Pancreas (tissue), 10 donors: ENCODE measurements at regions not wholly inside any gene's neighbourhood (a gene's known extent, or its start where the extent isn't known, plus 50 kb on each side); places are given as distances from the start of the nearest gene placed in this dataset.

Experiments used
- ATAC-seq, 4 donors: fragments of 200-7000 bp; cut with Tn5 transposase; one replicate each; pipeline versions ENCODE4 v1.8.0 to v1.9.1; 2020; ENCODE audit warnings: mild to moderate bottlenecking in 4 of 4, moderate library complexity in 4 of 4
- DNase-seq, 6 donors: peaks; one replicate each; pipeline ENCODE4 v3.0.0-alpha.2; 2020
- FAIRE-seq: peaks from 2 replicates; lab custom pipeline; 2012; peaks lifted over from hg19 to GRCh38; lab: Jason Lieb, UNC
- H3K27ac ChIP-seq, 4 donors: fragments of 200-600 bp; sonication (generic); 1 replicate in 3 of 4; 2 replicates in 1 of 4; pipeline versions ENCODE4 v1.5.0 to v1.8.0; 2020
- H3K27me3 ChIP-seq, 4 donors: fragments of 200-600 bp; one replicate each; pipeline ENCODE4 v1.8.0; 2021
- H3K36me3 ChIP-seq, 3 donors: fragments of 200-600 bp; sonication (generic) in 1 of 3; one replicate each; pipeline versions ENCODE4 v1.5.0 to v1.8.0; 2020 to 2021
- H3K4me1 ChIP-seq, 3 donors: fragments of 200-600 bp; one replicate each; pipeline ENCODE4 v1.8.0; 2021
- H3K4me3 ChIP-seq, 4 donors: fragments of 200-600 bp; sonication (generic) in 2 of 4; one replicate each; pipeline versions ENCODE4 v1.5.0 to v1.8.0; 2020 to 2021
- H3K9me3 ChIP-seq, 4 donors: fragments of 200-600 bp; one replicate each; pipeline ENCODE4 v1.8.0; 2021
- CTCF ChIP-seq, 4 donors: fragments of 200-600 bp; sonication (generic) in 3 of 4; IDR thresholded peaks; one replicate each; pipeline versions ENCODE4 v1.5.0 to v1.8.0; 2021; ENCODE audit warnings: antibody characterized with exemption in 4 of 4
- WGBS, 2 donors: extraction: QIAGEN DNeasy Blood & Tissue Kit; methylation state at CpG; one replicate each; pipeline ENCODE4 v1.1.7; 2013; 5-methylcytosine and 5-hydroxymethylcytosine counted together
- intact Hi-C, 3 donors: fragments of 100-400 bp; cut with DNase I; formaldehyde crosslinking; loops; one replicate each; pipeline versions ENCODE4 v1.11.1 to v1.14.2; 2022
- donor health status: healthy with polysubstance abuse.
- donor health status: DM: no; HTN: no; CAD: no; lungs with moderate emphysema.
- donor health status: DM: no; HTN: no; CAD: no.
- donor health status: control.
- donor health status: control.
- donor health status: Bipolar disorder and iron deficiency.
- donor health status: DM: yes; HTN: yes; CAD: no.
- donor health status: DM: no; HTN: no; CAD: no.
- donor health status: DM: no; HTN: no; CAD: no.
- donor health status: DM: yes; HTN: yes; CAD: no.

DNA sequence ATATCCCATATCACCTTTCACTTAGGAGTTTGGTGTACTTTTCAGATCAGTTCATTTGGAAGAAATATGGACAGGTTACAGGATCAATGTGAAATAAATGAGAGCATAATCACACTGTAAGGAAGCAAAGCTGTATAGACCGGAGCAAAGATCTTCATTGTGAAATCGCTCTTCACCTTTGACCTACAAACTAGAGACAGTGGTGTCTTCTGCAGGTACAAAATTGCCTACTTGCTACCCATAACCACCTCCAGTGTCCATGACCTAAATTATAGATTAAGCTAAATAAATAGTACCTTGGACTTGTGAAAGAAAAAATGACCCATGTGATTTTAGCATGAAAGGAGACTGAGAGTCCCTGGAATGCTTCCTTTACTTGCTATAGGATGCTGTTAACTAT is 379.5 kb upstream of the SUCLG2 start:
- H3K27ac ChIP-seq: no peak overlapping the region
- H3K4me3 ChIP-seq: no peak overlapping the region
- H3K36me3 ChIP-seq: no peaks in the 10 kb centered on the region
- H3K9me3 ChIP-seq: no peaks in the 10 kb centered on the region
- H3K4me1 ChIP-seq: no peaks in the 10 kb centered on the region
- WGBS, 2 donors: 78 to 85% methylated on average over 2 of the region's 2 CpGs
- ATAC-seq (no peak), FAIRE-seq (no peak), DNase-seq (no peak)
- H3K27me3 ChIP-seq: no peaks in the 10 kb centered on the region
- intact Hi-C loops: no loop called here
- no peak for TF ChIP-seq CTCF (IDR thresholded peaks at IDR 0.05)

GRCh38 chr3:68032209-68032608 is 377.8 kb upstream of the SUCLG2 start:
- intact Hi-C loops: no loop called here

GRCh38 chr3:68025189-68025588 is 370.8 kb upstream of the SUCLG2 start:
- no peak for DNase-seq
- H3K27me3 ChIP-seq: no peaks in the 10 kb centered on the region
- H3K4me1 ChIP-seq: no peaks in the 10 kb centered on the region
- H3K27ac ChIP-seq: no peak overlapping the region
- 72 to 89% methylated on average over 2 of the region's 2 CpGs for WGBS, 2 donors
- H3K36me3 ChIP-seq: no peaks in the 10 kb centered on the region
- H3K4me3 ChIP-seq: no peak overlapping the region
- TF ChIP-seq CTCF (IDR thresholded peaks at IDR 0.05): no peak
- ATAC-seq: no peak
- FAIRE-seq: no peak
- no peaks in the 10 kb centered on the region for H3K9me3 ChIP-seq
- intact Hi-C loops: no loop called here

More at GRCh38 chr3:68032209-68032608, 377.8 kb upstream of the SUCLG2 start:
- Histone ChIP-seq H3K27me3 (no peaks in the 10 kb centered on the region), H3K9me3 (no peaks in the 10 kb centered on the region), H3K27ac (no peak overlapping the region), H3K36me3 (no peaks in the 10 kb centered on the region), H3K4me3 (no peak overlapping the region), H3K4me1 (no peaks in the 10 kb centered on the region)
- TF ChIP-seq CTCF (IDR thresholded peaks at IDR 0.05): no peak
- ATAC-seq (no peak), FAIRE-seq (no peak), DNase-seq (no peak)

DNA sequence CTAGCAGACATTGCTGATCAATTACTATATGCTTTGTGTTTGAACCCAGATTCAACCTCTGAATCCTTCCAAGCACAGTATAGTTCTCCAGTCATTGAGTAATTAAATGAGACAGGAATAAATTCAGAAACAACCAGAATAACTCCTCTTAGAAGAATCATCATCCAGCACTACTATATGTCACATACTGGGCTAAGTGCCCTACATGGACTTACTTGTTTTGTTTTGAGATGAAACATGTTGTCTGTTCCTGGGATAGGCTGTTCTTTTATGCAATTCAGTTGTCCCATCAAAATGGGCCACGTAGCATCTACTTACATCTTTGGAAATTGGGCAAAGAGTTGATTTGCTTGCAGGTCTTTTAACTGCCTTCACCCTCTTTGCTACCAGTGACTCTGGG is 365.5 kb upstream of the SUCLG2 start:
- H3K4me1 ChIP-seq: no peaks in the 10 kb centered on the region
- no peaks in the 10 kb centered on the region for H3K9me3 ChIP-seq
- no peak for FAIRE-seq
- no peak overlapping the region for H3K27ac ChIP-seq
- H3K27me3 ChIP-seq: no peaks in the 10 kb centered on the region
- 73 to 88% methylated on average over 1 of the region's 1 CpG for WGBS, 2 donors
- no peak overlapping the region for H3K4me3 ChIP-seq
- no peak for TF ChIP-seq CTCF (IDR thresholded peaks at IDR 0.05)
- ATAC-seq: no peak
- no peak for DNase-seq
- intact Hi-C loops: no loop called here
- no peaks in the 10 kb centered on the region for H3K36me3 ChIP-seq

DNA sequence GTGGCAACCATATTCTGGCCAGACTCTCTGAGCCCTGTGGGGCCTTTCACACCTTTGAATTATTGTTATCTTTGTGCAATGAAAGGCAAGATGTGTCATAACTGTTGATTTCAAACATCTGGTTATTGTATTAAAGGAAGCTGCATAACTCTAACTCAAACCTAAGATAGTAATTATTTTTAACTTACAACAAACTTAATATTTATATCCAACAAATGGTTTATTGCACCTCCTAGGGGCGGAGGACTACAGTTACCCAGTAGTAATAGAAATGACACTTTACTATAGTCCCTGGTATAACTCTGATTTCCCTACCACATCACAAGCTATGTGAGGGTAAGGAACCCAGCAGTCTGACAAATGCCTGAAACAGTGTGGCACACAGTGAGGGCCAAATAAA is 363.9 kb upstream of the SUCLG2 start:
- DNase-seq (no peak), FAIRE-seq (no peak), ATAC-seq (no peak)
- Histone ChIP-seq H3K4me1 (no peaks in the 10 kb centered on the region), H3K27ac (no peak overlapping the region), H3K27me3 (no peaks in the 10 kb centered on the region), H3K36me3 (no peaks in the 10 kb centered on the region), H3K4me3 (no peak overlapping the region), H3K9me3 (no peaks in the 10 kb centered on the region)
- intact Hi-C loops: no loop called here
- TF ChIP-seq CTCF (IDR thresholded peaks at IDR 0.05): no peak
- WGBS, 2 donors: 73 to 82% methylated on average over 1 of the region's 1 CpG
